ENCODE measurements at regions not wholly inside any gene's neighbourhood (a gene's known extent, or its start where the extent isn't known, plus 50 kb on each side); places are given as distances from the start of the nearest gene placed in this dataset.

DNA sequence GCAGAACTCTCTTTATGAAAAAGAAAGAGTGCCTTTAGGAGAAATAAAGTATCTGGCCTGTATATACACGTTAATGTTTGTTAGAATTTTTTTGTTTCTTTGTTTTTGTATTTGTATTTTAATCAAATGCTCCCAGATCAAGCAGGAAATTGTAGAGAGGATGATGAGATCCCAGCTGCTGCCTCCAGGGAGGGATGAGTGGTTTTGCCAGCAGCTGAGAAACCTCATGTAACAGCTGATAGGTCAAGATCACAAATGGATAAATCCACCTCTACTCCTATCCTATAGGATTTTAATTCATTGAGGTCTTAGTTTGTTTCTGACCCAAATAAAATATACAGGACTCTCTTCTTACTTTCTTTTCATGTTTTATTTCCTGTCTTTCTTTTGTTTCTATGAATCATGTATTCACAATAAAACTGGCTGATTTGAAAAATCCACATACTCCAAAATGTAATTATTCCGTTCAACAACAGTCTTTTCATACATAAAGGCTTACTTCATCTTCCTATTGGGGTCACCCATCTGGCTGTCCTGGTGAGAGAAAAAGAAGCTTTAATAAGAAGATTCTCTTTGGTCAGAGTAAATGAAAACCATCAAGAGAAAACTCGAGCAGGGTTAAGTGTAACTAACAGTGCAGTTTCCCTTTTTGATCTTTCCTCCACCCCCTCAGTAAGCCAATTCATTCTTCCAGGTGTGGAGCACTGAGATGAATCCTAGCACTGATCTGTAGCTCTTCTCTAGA, 129.3 kb upstream of the PLPPR5 start:
- H4K20me1 ChIP-seq (ENCODE audit: insufficient read depth): no peaks in the 10 kb centered on the region
- BruUV-seq (replicated peaks): no TSS peak
- intact Hi-C loops (cut with micrococcal nuclease; ENCODE audit: unreplicated experiment): no loop called here
- H3K4me3 ChIP-seq: no peak overlapping the region
- no peak overlapping the region for H3K27ac ChIP-seq
- POLR2A ChIA-PET (ENCODE audit: unreplicated experiment): no interaction called here
- no peaks in the 10 kb centered on the region; the same call in 1 of the 2 replicates for H3K9me3 ChIP-seq (ENCODE audit: insufficient read depth, low read depth)
- DNase-seq: no peak
- no peak overlapping the region for H3K4me2 ChIP-seq
- H3K79me2 ChIP-seq (ENCODE audit: low read depth): no peaks in the 10 kb centered on the region
- TF ChIP-seq, protein P1, sequence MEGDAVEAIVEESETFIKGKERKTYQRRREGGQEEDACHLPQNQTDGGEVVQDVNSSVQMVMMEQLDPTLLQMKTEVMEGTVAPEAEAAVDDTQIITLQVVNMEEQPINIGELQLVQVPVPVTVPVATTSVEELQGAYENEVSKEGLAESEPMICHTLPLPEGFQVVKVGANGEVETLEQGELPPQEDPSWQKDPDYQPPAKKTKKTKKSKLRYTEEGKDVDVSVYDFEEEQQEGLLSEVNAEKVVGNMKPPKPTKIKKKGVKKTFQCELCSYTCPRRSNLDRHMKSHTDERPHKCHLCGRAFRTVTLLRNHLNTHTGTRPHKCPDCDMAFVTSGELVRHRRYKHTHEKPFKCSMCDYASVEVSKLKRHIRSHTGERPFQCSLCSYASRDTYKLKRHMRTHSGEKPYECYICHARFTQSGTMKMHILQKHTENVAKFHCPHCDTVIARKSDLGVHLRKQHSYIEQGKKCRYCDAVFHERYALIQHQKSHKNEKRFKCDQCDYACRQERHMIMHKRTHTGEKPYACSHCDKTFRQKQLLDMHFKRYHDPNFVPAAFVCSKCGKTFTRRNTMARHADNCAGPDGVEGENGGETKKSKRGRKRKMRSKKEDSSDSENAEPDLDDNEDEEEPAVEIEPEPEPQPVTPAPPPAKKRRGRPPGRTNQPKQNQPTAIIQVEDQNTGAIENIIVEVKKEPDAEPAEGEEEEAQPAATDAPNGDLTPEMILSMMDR (conservative IDR thresholded peaks at IDR 0.05): no peak
- TF ChIP-seq EZH2 (IDR thresholded peaks at IDR 0.05; ENCODE audit: low read depth): no peak
- H2AFZ ChIP-seq: no peak overlapping the region; the same call in 1 of the 2 replicates
- no peaks in the 10 kb centered on the region for H3F3A ChIP-seq (ENCODE audit: insufficient read depth, low read depth)
- no peaks in the 10 kb centered on the region for H3K4me1 ChIP-seq (replicated peaks; ENCODE audit: insufficient read depth)
- CTCF ChIA-PET: no interaction called here
- no peaks in the 10 kb centered on the region for H3K36me3 ChIP-seq (ENCODE audit: low read depth)
- H3K9me2 ChIP-seq (ENCODE audit: insufficient read depth): no peaks in the 10 kb centered on the region
- H3K27me3 ChIP-seq (ENCODE audit: insufficient read depth, low read depth): no peaks in the 10 kb centered on the region

DNA sequence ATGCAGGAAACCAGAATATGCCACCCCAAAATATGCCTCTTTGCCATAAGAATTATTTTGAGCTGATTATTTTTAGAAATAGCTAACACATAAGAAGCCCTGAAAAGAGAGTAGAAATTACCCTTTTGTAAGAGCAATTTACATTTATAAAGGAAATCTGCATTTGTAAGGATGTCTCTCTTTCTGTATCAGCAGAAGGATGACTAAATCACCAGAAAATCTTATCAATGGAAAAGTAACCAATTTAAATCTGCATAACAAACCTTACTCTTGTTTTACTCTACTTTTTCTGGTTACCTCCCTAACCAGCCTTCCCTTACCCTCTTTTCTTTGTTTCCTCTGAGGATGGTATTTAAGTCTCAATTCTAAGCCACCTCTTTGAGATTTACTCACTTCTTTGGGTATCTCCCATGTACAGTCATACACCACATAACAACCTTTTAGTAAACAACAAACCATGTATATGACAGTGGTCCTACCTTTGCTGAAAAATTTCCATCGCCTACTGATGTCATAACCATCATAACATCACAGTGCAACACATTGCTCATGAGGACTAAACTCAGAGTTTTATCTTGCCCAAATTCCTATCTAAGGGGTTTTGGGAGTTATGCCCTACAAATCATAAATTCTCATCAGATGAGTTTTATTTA, 126.6 kb upstream of the PLPPR4 start:
- Histone ChIP-seq H3F3A (ENCODE audit: insufficient read depth, low read depth) (no peaks in the 10 kb centered on the region), H3K36me3 (ENCODE audit: low read depth) (no peaks in the 10 kb centered on the region), H3K4me1 (replicated peaks; ENCODE audit: insufficient read depth) (no peaks in the 10 kb centered on the region), H3K27me3 (ENCODE audit: insufficient read depth, low read depth) (no peaks in the 10 kb centered on the region), H3K27ac (no peak overlapping the region), H3K4me2 (no peak overlapping the region), H3K79me2 (ENCODE audit: low read depth) (no peaks in the 10 kb centered on the region), H3K9me2 (ENCODE audit: insufficient read depth) (no peaks in the 10 kb centered on the region), H2AFZ (no peak overlapping the region), H3K4me3 (no peak overlapping the region), H3K9me3 (ENCODE audit: insufficient read depth, low read depth) (no peaks in the 10 kb centered on the region; the same call in 1 of the 2 replicates), H4K20me1 (ENCODE audit: insufficient read depth) (no peaks in the 10 kb centered on the region)
- ChIA-PET POLR2A (ENCODE audit: unreplicated experiment) (no interaction called here), CTCF (no interaction called here)
- no peak for TF ChIP-seq EZH2 (IDR thresholded peaks at IDR 0.05; ENCODE audit: low read depth)
- TF ChIP-seq, protein P1 (conservative IDR thresholded peaks at IDR 0.05): no peak
- intact Hi-C loops (cut with micrococcal nuclease; ENCODE audit: unreplicated experiment): no loop called here
- no TSS peak for BruUV-seq (replicated peaks)
- no peak for DNase-seq

DNA sequence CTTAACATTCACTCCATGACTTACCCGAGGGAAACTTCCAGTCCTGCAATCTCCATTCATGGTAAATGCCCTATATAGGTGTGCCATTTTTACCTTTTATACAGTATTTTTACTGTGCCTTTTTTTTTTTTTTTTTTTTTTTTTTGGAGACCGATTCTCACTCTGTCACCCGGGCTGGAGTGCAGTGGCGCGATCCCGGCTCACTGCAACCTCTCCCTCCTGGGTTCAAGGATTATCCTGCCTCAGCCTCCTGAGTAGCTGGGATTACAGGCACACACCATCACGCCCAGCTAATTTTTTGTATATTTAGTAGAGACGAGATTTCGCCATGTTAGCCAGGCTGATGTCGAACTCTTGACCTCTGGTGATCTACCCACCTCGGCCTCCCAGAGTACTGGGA, 124.4 kb upstream of the PLPPR4 start:
- Histone ChIP-seq H3K9me3 (ENCODE audit: insufficient read depth, low read depth) (no peaks in the 10 kb centered on the region; the same call in 1 of the 2 replicates), H3K27ac (no peak overlapping the region), H3K4me3 (no peak overlapping the region), H3K4me1 (replicated peaks; ENCODE audit: insufficient read depth) (no peaks in the 10 kb centered on the region), H4K20me1 (ENCODE audit: insufficient read depth) (no peaks in the 10 kb centered on the region), H3K79me2 (ENCODE audit: low read depth) (no peaks in the 10 kb centered on the region), H3K9me2 (ENCODE audit: insufficient read depth) (no peaks in the 10 kb centered on the region), H2AFZ (no peak overlapping the region), H3K27me3 (ENCODE audit: insufficient read depth, low read depth) (no peaks in the 10 kb centered on the region), H3K4me2 (no peak overlapping the region), H3K36me3 (ENCODE audit: low read depth) (no peaks in the 10 kb centered on the region), H3F3A (ENCODE audit: insufficient read depth, low read depth) (no peaks in the 10 kb centered on the region)
- TF ChIP-seq, protein P1 (conservative IDR thresholded peaks at IDR 0.05): no peak
- no peak for TF ChIP-seq EZH2 (IDR thresholded peaks at IDR 0.05; ENCODE audit: low read depth)
- intact Hi-C loops (cut with micrococcal nuclease; ENCODE audit: unreplicated experiment): no loop called here
- no peak for DNase-seq
- ChIA-PET POLR2A (ENCODE audit: unreplicated experiment) (no interaction called here), CTCF (interaction anchor here (0.7 kb wide), 1 partner anchor 368 kb away, joined by 4 read pairs; no protein-coding TSS in a partner anchor)
- no TSS peak for BruUV-seq (replicated peaks)

All from PC-9 (cell line).